Stimulated activated CD4-positive, alpha-beta T cell treated with anti-CD3 and anti-CD28 coated beads, TNF-alpha, amount 100 ng/mL, for 4 hours (primary cell): ENCODE measurements at regions not wholly inside any gene's neighbourhood (a gene's known extent, or its start where the extent isn't known, plus 50 kb on each side); places are given as distances from the start of the nearest gene placed in this dataset.

Experiments
- DNase-seq, 3 experiments: peaks; one replicate each; pipeline ENCODE4 v3.0.0-alpha.2; 2020; ENCODE audit warnings: low read depth in 3 of 3

DNA sequence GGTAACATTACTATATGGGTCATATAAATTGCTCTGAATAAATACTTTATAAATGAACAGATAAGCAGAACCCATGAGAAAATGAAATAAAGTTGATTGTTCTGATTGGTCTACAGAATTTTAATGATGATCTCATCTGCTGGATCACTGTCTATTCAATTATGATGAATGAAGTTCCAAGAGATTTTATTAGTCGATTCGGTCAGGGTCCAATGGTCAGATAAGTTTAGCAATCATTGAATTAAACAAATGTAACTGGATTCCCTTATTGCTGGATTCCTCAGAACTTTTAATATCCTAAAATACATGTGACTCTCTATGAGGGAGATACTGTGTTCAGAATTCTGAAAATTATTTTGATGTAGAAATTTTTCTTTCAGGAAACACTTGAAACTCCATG is 715.2 kb downstream of the EPM2A start:
- DNase-seq, result no peak

DNA sequence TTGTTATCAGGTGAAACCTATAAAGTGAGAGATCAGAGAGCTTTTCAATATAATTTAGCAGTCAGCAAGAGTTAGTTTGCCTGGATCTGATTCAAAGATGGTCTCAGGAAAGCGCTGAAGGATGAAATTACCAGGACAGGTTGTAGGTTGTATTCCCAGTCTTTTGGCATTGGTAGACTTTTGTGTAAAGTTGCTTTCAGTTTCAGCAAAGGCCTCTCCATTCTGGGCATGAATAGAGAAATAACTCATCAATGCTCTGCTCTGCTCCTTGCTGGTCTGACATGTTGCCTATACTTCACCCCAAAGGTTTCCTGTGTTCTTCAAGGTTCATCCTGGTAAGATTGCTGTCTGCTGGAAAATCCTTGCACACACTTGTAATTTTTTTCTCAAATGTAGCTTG is 714.8 kb downstream of the EPM2A start:
- no peak for DNase-seq

DNA sequence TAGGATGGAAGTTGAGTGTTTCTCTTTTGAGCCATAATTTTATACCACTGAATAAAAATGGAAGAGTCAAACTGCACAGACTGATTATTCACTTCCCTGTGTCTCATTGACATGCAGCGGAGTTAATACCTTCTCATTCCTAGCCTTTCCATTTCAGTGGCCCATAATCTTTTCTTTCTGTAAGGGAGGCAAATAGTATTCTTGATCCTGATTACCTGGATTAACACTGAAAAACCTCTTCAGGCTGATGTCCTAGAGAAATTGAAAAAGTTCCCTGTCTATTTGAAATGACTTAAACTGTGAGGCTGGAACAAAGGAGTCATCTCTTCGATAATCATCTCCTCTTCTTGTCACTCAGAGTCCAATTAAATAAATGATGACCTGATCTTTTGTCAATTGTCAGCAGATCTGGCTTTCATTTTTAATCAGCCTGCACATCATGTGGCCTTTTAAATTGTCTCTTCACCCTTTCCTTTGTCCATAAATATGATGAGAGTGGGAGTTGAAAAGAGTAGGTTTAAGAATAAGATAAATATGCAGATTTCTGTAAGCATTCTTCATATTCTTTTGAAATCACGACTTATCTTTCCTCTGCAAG is 713.0 kb downstream of the EPM2A start:
- no peak for DNase-seq

DNA sequence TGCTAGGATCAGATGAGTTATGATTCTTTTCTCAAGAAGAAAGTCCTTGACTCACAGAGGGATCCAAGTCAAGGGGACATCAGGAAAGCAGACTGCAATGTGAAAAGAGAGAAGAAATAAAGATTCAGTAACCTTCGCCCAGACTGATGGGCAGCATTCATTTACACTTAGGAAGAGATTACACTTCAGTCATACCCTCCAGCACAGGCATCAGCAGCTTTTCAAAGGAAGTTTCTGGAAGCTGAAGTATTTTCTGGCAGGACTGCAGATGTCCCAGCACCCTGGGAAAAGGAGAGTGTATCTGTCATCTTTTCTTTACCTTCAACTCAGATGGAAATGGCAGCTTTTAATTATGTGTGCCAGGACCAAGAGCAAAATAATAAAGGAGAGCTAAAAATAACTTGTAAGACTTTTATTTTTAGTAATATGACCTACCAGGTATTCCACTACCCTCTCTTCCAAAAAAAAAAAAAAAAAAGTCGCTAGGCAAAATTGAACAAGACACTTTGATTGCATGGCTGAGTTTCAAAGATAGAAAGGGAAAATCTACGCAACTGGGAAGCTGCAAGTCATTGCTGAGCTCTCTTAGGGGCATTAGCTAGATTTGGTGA is 712.1 kb downstream of the EPM2A start:
- DNase-seq, result no peak

DNA sequence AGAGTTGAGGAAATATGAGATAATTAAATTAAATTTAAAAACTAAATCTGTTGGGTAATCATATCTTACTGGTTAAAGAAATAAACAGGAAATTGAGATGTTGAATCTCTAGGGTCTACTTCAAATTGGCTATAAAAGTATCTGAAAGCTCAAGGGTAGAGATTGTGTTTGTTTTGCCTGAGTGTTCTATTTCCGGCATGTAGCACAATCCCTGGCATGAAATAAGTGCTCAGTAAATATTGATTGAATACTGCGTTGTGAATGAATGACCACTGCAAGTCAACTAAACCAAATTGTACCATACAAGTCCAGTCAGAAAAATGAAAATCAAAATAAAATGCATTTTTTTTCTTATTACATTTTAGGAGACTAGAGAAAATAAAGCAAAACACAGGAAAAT is 709.8 kb downstream of the EPM2A start:
- no peak for DNase-seq

DNA sequence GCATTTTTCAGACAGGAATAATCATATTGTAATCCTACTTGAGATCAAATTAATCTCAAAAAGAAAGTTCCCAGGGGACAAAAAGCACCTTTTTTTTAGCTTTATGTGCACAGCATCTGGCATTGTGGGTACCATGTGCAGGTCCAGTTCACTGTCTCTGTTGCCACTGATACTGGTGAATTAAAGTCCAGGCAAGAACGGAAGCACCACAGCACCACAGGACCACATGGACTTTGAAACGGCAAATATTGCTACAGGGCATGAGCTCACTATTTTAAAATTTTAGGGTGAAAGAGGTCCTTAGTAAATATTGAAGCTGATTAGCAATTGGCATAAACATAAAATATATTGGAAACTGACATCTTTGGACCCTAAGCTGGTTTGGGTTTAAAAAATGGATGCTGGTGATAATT is 709.0 kb downstream of the EPM2A start:
- DNase-seq, result no peak

DNA sequence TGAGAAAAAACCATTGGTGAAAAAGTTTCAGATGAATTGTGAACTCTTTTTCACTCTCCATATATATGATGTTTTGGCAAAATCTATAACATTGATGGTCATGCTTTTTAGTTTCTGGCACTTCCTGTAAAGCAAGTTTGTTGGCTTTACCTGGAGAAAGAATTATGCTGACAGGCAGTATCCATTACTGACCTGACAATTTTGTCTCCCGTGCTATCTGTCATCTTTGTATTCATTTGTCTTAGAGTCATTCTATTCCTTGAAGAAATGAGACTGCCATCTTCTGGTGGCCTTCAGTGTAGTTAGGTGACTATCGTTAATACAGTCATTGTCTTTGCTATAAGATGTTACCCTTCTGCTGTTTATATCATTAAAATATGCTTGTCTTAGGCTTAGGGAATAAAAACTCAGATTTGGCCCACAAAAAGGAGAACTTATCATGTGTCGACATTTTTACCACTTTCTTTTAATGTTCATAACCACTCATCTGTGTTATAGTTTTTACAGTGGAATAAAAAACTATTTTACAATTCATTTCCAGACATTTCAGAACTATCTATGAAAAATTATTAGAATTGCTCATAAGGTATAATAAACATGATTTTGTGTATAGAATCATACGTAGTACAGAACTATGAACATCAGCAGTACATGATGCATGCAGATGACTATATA is 707.0 kb downstream of the EPM2A start:
- DNase-seq, result no peak

DNA sequence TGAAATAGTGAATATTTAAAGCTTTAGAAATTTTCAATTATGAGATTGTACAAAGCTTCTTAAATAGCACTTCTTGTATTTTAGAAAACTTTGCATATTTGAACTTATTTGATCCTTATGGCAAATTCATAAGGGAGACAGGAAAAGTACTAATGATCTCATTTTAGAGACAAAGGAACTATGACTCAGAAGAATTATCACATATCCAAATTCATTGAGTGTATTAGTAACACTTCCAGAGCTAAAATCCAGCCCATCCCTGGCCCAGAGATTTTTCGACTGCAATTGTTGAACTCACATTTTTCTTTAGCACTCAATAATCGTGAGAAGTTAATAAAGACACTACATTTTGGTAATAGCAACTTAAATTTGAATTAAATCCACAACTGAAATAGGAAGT is 704.3 kb downstream of the EPM2A start:
- DNase-seq, result no peak

DNA sequence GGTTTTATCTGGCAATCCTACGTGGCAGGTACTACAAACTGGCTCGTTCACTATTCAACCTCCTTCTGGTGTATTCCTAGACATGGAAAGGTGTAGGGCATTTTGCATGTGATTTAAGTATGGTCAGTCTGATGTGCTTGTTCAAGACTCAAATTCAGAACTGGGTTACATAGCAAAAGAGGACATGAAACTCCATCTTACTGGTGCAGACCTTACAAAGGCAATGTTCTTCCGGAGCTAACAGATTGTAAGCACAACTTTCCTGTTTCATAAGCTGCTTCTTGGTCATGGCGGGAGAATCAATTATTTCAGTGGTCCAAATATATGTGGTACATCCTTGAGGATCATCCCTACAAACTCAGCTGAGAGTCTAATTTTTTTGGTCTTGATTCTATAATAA is 703.4 kb downstream of the EPM2A start:
- DNase-seq, result no peak

DNA sequence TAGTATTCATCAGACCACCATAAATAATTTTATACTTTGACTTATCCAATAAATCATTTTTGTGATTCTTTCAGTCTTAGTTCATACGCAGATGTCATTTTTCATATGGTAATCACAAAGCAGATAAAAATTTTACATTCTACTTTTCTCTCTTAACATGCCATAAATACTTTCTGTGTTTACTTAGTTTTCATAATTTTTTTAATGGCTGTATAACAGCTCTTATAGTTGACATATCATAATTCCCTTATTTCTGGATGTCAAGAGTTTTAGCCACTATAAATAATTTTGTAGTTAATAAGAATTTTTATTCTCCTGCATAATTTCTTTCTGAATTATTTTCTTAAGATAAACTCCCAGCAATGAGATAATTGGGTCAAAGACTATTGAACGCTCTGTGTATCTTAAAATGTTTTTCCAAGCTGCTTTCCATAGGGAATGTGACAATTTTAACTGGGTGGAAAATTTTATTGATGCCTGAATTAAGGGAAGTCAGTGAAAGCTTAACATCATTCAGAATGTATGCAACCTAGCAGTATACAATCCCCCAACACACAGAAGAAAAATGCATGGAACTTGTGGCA is 702.7 kb downstream of the EPM2A start:
- no peak for DNase-seq

DNA sequence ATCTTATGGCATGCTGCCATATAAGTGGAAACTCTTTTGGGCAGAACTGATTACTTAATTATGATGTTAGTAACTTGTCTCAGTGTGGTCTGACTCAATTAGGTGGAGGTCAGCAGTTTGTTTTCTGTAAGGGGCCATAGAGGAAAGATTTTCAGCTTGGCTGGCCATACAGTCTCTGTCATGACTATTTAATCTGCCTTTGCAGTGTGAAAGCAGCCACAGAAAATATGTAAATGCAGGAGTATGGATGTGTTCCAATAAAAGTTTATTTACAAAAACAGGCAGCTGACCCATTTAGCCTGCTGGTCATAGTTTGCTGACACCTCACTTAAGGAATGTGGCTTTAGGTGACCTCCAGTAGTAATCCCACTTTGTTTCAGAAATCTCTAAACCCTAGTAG is 700.7 kb downstream of the EPM2A start:
- DNase-seq, result no peak

DNA sequence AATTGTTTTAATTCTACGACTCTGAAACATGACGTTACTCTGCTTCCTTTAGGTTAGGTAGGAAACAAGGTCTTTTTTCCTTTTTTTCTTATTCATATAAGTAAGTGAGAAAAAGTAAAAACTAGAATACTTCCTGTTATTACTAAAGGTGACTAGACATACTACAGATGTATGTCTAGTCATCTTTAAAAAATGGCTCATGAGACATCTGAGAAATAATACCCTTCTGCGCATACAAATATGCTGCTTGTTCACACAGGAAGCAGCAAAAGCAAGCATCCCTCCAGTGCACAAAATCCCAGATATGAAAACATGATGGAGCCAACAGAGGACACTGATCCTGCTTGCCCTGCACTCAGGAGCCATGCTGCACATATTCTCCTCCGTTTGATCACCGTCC is 699.1 kb downstream of the EPM2A start:
- DNase-seq, result no peak

DNA sequence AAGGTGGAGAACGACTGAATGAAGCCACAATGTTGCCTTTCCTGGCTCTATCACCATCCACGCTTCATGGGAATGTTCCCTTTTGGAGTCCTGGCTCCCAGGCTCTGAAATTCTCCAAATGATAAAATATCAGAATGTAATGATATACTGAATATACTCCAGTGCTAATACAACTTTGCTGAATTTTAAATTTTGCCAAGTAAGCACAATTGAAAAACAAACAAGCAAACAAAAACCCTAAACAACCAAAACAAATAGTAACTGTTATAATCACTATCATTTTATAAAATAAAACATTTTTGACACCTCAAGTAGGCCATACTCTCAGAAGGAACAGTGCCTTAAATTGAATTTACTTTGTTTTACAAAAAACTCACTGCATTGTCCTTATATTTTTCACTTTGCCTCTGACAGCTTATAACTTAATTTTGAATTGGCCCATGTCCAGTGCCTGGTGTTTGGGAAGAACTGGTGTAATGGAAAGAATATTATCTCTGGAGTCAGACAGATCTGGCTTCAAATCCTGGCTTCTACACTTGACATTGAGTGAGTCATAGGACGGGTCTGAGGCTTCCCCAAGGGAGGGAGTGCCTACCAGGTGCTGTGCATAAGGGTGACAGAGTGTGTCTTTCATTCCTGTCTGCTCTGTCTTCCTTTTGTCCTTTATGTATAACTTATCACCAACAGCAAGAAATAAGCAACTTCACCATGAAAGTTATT is 698.3 kb downstream of the EPM2A start:
- no peak for DNase-seq

DNA sequence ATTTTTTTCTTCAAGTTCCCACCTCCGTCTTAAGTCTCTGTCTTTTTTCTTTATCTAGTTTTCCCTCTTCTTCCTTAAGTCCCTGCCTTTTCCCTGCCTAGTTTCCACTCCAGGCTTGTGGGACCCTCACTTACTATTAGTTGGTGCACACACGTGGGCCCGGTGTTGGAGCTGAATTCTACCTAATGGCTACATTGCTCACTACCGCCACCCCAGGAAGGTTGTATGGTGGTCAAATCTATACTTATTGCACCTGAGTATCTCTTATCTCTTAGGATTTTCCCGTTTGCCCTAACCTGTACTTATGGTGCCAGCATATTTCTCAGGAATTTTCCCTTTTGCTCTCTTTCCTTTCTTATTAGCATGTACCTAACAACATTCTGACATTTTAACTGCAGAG is 692.8 kb downstream of the EPM2A start:
- DNase-seq, result no peak

DNA sequence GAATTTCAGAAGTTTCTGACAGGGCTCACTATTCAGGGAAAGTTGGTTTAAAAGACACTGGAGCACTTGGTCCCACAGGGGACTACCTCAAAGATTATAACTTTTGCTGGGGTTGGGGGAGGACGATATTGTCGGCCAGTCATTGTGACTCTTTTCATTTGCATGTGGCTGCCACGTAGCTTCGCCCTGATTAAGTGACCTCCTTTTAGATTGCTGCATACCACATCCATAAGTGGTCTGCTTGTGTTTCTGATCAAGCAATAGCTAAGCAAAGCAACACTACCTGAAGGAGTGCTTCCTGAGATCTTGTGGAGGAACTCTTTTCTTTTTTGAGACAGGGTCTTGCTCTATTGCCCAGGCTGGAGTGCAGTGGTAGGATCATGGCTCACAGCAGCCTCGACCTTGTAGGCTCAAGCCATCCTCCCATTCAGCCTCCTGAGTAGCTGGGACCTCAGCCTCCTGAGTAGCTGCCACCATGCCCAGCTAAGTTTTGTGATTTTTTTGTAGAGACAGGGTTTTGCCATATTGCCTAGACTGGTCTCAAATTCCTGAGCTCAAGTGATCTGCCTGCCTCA is 691.3 kb downstream of the EPM2A start:
- no peak for DNase-seq

DNA sequence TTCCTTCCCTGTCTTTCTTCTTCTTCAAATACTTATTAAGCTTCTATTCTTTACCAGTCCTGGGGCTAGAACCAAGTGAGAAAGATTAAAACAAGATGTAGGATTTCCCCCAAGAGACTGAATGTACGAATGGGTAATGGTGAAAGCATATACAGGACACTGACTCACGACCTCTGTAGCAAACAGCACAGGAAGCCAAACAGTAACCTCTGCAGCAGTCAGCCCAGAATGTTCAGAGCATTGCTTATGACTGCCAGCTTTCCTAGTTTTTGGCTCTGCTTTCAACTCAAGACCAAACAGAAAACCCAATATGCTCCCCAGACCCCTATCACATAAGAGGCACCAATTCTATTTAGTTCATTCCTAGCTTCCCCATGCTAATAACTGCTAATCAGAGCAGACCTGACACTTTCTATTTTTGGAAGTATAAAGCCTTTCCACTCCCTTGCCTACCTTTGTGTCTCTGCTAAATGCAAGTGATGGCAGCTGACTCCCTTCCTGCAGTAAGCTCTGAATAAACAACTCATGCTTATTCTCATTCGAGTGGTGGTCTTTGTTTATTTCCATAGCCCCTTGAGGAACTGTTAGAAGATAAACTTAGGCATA is 690.6 kb downstream of the EPM2A start:
- no peak for DNase-seq

DNA sequence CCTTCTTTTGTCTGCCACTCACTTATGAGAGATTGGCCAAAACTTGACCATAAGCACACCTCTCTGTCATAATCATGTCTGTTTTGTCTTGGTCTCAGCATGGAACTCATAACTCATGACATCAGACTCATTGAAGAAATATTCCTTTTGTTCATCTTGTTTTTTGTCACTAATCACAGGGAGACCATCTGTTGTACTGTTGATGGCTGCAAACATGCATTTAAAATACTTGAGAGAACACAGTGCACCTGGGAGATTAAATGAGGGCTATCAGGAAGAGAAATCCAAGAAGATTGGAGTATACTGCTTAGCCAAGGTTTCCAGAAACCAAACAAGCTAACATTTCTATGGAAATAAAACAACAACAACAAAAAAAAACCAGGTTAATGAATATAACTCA is 689.7 kb downstream of the EPM2A start:
- DNase-seq, result no peak

DNA sequence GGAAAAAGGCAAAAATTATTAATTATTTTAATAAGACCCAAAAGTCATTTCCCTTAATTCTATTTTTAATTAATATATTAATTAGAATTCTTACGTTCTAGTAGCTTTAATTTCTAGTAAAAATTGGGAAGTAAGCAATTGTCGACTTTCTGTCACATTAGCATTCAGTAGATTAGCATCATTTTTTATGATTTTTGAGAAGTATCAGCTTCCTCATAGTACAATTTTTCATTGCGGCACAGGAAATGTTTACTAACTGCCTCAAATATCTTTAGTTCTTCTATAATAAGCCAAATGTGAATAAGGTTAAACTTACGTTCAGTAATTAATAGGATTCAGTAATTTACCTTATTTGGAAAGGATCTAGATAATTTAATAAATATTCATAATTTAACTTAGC is 687.4 kb downstream of the EPM2A start:
- no peak for DNase-seq

DNA sequence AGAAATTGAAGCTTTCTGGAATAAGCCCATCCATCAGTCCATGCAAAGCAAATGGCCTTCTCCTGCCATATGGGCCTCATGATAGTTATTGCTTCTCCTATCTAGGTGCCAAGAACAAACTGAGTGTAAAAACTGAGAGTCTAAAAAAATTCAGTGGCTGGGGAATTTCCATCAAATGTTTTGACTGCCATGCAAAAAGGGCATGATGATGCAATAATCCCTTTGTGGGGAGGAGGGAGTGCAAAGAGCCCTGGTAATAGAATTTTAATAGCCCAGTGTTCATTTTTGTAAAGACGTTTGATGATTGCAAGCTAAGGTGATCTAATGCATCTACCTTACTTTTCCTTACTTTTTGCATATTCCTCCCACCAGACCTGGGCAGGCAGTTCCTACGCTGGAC is 683.7 kb downstream of the EPM2A start:
- DNase-seq, result no peak

DNA sequence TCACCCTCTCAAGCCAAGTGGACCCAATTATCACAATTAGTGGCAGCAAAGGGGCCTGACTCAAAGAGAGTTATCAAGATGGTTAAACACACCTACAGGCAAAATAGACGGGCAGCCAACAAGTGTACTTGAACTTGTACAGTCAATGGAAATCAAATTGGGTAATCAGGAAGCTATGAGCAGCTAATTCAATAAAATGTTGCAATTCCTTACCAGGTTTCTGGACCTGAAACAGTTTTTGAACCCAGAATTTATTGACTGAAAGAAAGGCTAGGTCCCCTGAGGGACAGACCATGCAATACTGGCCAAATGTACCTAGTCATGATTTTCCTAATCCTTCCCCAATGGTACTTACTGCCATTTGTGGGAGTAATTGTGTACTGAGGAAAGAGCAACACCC is 679.8 kb downstream of the EPM2A start:
- no peak for DNase-seq

DNA sequence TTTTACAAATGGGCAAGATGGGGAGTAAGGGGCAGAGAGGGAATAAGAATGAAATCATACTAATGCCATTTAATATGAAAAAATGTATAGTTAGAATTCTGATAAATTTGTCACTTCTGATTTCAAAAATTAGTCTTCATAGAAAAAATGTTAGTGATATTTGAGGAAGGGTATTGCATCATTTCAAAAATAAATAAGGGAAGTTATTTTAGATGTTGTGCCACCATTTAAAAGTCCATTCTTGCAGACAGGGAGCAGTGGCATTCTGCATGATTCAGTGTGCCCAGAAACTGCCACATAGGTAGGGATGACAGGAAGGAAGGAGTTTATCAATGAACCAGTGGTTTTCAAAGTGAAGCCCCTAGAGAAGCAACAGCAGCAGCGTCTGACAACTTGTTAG is 674.6 kb downstream of the EPM2A start:
- no peak for DNase-seq

DNA sequence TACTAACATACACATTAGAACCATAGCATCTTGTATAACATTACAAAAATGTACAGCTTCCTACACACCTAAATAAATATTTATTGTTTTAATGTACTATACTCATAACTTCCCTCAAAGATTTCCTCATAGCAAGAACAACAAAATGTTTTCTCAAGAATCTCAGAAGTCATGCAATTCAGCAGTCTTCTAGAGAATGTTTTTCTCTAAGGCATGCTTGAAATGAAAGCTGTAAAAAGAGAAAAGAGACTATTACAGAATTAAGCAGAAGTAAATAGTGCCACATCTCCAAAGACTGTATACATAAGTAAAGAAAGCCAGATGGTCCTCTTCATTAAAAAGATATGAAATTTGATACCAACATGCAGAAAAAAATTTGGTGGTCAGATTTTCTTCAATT is 672.2 kb downstream of the EPM2A start:
- no peak for DNase-seq
